PC-3 (cell line): ENCODE measurements at regions not wholly inside any gene's neighbourhood (a gene's known extent, or its start where the extent isn't known, plus 50 kb on each side); places are given as distances from the start of the nearest gene placed in this dataset.

Experiments
- ATAC-seq: fragments of 200-7000 bp; cut with Tn5 transposase; 2 replicates; pipeline ENCODE4 v1.9.1; 2020; ENCODE audit warnings: mild to moderate bottlenecking, moderate library complexity
- BruUV-seq: library from RNA; stranded (reverse); fragments of 400-500 nt; replicated peaks from 2 replicates; lab custom pipeline; 2021; lab: Mats Ljungman, UMichigan
- CTCF ChIA-PET: fragments of 300-600 bp; sonication (Branson Sonifier 250); formaldehyde crosslinking; loops from one replicate; lab custom pipeline; 2022; ENCODE audit warnings: antibody characterized with exemption; lab: Charles Lee
- POLR2A ChIA-PET: fragments of 300-600 bp; sonication (Branson Sonifier 250); formaldehyde crosslinking; loops from one replicate; lab custom pipeline; 2022; ENCODE audit warnings: antibody characterized with exemption; ENCODE audit not compliant: unreplicated experiment; lab: Charles Lee
- DNase-seq: peaks from one replicate; pipeline ENCODE4 v3.0.0-alpha.2; 2015
- H2AFZ ChIP-seq: fragments of 300-600 bp; sonication (generic); 2 replicates; pipeline ENCODE4 v1.6.0; 2016; ENCODE audit warnings: antibody characterized with exemption, low read length
- H3F3A ChIP-seq: fragments of 300-600 bp; sonication (generic); one replicate; pipeline ENCODE4 v1.6.0; 2017; ENCODE audit warnings: antibody characterized with exemption, low read length, control low read depth, mild to moderate bottlenecking; ENCODE audit not compliant: unreplicated experiment
- H3K27ac ChIP-seq: fragments of 300-600 bp; sonication (generic); 2 replicates; pipeline ENCODE4 v1.5.1; 2016; ENCODE audit warnings: mild to moderate bottlenecking, low read length
- H3K27me3 ChIP-seq: fragments of 300-600 bp; sonication (generic); 2 replicates; pipeline ENCODE4 v1.6.1; 2016; ENCODE audit warnings: low read length, mixed read lengths
- H3K36me3 ChIP-seq: fragments of 300-600 bp; sonication (generic); 2 replicates; pipeline ENCODE4 v1.6.1; 2016; ENCODE audit warnings: low read depth, mixed run types, low read length, mixed read lengths
- H3K4me1 ChIP-seq: fragments of 300-600 bp; sonication (generic); 2 replicates; pipeline ENCODE4 v1.5.1; 2016; ENCODE audit warnings: low read length; ENCODE audit not compliant: insufficient read depth
- H3K4me2 ChIP-seq: fragments of 300-600 bp; sonication (generic); 2 replicates; pipeline ENCODE4 v1.6.0; 2016; ENCODE audit warnings: low read length
- H3K4me3 ChIP-seq: fragments of 300-600 bp; sonication (generic); 2 replicates; pipeline ENCODE4 v1.5.1; 2016; ENCODE audit warnings: mild to moderate bottlenecking, low read length, mixed read lengths
- H3K79me2 ChIP-seq: fragments of 300-600 bp; sonication (generic); 2 replicates; pipeline ENCODE4 v1.6.1; 2017; ENCODE audit warnings: low read length, mixed read lengths
- H3K9ac ChIP-seq: fragments of 300-600 bp; sonication (generic); 2 replicates; pipeline ENCODE4 v1.6.0; 2016; ENCODE audit warnings: mild to moderate bottlenecking, low read length
- H3K9me2 ChIP-seq: fragments of 300-600 bp; sonication (generic); replicated peaks from 2 replicates; pipeline ENCODE4 v1.6.1; 2016; ENCODE audit warnings: mixed run types, low read length, mixed read lengths
- H3K9me3 ChIP-seq: fragments of 300-600 bp; sonication (generic); 2 replicates; pipeline ENCODE4 v1.6.1; 2016; ENCODE audit warnings: low read length, mixed read lengths
- H4K20me1 ChIP-seq: fragments of 300-600 bp; sonication (generic); 2 replicates; pipeline ENCODE4 v1.6.1; 2016; ENCODE audit warnings: low read length, mixed read lengths
- EZH2 ChIP-seq: fragments of 300-600 bp; sonication (generic); IDR thresholded peaks from one replicate; pipeline ENCODE4 v1.6.1; 2017; ENCODE audit warnings: antibody characterized with exemption, mild to moderate bottlenecking, low read length; ENCODE audit not compliant: unreplicated experiment
- EZH2phosphoT487 ChIP-seq: fragments of 300-600 bp; sonication (generic); IDR thresholded peaks from 2 replicates; pipeline ENCODE4 v1.6.1; 2018; ENCODE audit warnings: mild to moderate bottlenecking, antibody characterized with exemption, low read length, borderline replicate concordance
- intact Hi-C: fragments of 100-400 bp; cut with micrococcal nuclease; formaldehyde crosslinking; loops from 2 replicates; pipeline ENCODE4 v1.9.0; 2023
- TF ChIP-seq, protein P1 (sequence below): fragments of 300-600 bp; sonication (generic); conservative IDR thresholded peaks from 2 replicates; pipeline ENCODE4 v1.5.1; 2017; ENCODE audit warnings: antibody characterized with exemption, low read depth, mild to moderate bottlenecking, low read length

DNA sequence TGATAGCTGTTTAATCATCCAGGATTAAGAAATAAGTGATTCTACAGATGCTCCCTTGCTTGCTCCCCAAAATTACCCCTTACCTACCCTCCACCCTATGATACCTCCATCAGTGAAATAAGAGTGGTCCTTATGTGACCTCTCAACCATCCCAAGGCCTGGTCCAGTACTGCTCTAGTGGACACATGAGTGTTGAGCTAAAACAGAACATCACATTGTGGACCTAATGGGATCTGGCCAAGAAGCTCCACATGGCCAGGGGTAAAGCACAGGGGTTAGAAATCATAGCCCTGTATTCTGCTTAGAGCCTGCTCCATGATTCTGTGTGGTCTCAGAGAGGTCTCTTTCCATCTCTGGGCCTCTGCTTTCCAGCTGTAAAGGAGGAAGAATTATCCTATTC is 355.6 kb downstream of the TNS1 start:
- no peak for ATAC-seq
- no peaks in the 10 kb centered on the region for H3K79me2 ChIP-seq
- no peak for TF ChIP-seq EZH2phosphoT487
- peaks cover under 1% of the 10 kb centered on the region; the same call in 1 of the 2 replicates for H3K4me1 ChIP-seq
- no peak for DNase-seq
- H3K4me2 ChIP-seq: no peak overlapping the region
- BruUV-seq: no TSS peak
- H3K36me3 ChIP-seq: no peaks in the 10 kb centered on the region
- H4K20me1 ChIP-seq: no peaks in the 10 kb centered on the region
- H2AFZ ChIP-seq: no peak overlapping the region
- no peaks in the 10 kb centered on the region; the same call in 1 of the 2 replicates for H3K27me3 ChIP-seq
- H3K9me2 ChIP-seq: no peaks in the 10 kb centered on the region
- intact Hi-C loops: no loop called here
- no peak overlapping the region for H3K4me3 ChIP-seq
- H3K27ac ChIP-seq: no peak overlapping the region
- H3F3A ChIP-seq: no peaks in the 10 kb centered on the region
- POLR2A ChIA-PET: no interaction called here
- CTCF ChIA-PET: no interaction called here
- H3K9ac ChIP-seq: no peak overlapping the region
- no peaks in the 10 kb centered on the region for H3K9me3 ChIP-seq

DNA sequence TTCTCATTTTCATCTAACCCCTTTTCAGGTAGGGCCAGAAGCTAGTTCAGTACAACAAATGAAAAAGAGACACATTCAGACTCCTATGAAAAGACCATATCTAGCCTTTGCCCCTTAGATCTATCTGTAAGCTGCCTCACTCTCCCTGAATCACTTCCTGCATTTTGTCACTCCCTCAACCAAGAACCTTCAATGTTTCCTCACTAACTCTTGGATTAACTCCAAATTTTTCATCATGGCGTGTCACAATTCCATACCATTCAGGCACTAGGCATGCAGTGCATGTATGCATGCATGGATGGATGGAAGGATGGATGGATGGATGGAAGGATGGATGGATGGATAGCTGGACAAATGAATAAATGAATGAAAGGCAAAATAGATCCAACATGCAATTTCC is 356.9 kb downstream of the TNS1 start:
- DNase-seq: peak; percentile 62
- H3K4me3 ChIP-seq: no peak overlapping the region
- POLR2A ChIA-PET: no interaction called here

DNA sequence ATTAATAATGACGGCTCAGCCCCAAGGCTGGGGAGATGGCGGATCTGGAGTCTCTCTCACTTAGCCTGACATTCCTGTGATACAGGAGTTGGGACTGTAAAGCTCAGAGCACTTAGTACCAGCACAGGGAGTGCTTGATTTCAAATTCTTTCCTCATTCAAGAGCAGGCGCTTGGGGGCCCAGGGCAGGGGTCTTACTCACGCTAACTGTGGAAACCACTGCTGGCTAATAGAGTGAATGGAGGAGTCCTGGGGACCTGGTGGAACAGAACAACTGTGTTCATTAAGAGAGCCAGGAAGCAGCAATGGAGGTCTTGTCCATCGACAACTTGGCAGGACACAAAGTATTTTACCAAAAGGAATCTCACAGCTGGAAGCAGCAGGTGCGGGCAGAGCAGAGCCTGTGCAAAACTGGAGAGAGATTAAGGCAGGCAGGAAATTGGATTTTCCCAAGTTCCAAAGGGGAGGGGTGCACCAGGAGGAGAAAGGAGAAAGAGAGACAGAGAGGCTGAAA is 358.9 kb downstream of the TNS1 start:
- CTCF ChIA-PET: no interaction called here
- no peak overlapping the region for H3K4me3 ChIP-seq
- no peak for ATAC-seq
- H3K4me1 ChIP-seq: no peaks in the 10 kb centered on the region
- no peaks in the 10 kb centered on the region for H3F3A ChIP-seq
- no peaks in the 10 kb centered on the region for H3K79me2 ChIP-seq
- no TSS peak for BruUV-seq
- intact Hi-C loops: no loop called here
- H3K9ac ChIP-seq: no peak overlapping the region
- no peak overlapping the region for H3K4me2 ChIP-seq
- DNase-seq: no peak
- peaks cover 5% of the 10 kb centered on the region; the same call in 1 of the 2 replicates for H3K27me3 ChIP-seq
- no peak overlapping the region for H3K27ac ChIP-seq
- no peaks in the 10 kb centered on the region for H3K36me3 ChIP-seq
- TF ChIP-seq, protein P1, sequence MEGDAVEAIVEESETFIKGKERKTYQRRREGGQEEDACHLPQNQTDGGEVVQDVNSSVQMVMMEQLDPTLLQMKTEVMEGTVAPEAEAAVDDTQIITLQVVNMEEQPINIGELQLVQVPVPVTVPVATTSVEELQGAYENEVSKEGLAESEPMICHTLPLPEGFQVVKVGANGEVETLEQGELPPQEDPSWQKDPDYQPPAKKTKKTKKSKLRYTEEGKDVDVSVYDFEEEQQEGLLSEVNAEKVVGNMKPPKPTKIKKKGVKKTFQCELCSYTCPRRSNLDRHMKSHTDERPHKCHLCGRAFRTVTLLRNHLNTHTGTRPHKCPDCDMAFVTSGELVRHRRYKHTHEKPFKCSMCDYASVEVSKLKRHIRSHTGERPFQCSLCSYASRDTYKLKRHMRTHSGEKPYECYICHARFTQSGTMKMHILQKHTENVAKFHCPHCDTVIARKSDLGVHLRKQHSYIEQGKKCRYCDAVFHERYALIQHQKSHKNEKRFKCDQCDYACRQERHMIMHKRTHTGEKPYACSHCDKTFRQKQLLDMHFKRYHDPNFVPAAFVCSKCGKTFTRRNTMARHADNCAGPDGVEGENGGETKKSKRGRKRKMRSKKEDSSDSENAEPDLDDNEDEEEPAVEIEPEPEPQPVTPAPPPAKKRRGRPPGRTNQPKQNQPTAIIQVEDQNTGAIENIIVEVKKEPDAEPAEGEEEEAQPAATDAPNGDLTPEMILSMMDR: no peak
- TF ChIP-seq EZH2: no peak
- no peak for TF ChIP-seq EZH2phosphoT487
- no peaks in the 10 kb centered on the region for H4K20me1 ChIP-seq
- H2AFZ ChIP-seq: no peak overlapping the region
- POLR2A ChIA-PET: no interaction called here
- no peaks in the 10 kb centered on the region for H3K9me3 ChIP-seq
- no peaks in the 10 kb centered on the region for H3K9me2 ChIP-seq

More for the DNA sequence above, 356.9 kb downstream of the TNS1 start:
- Histone ChIP-seq H4K20me1 (no peaks in the 10 kb centered on the region), H3K27me3 (peaks cover 5% of the 10 kb centered on the region; the same call in 1 of the 2 replicates), H3K27ac (no peak overlapping the region), H3F3A (no peaks in the 10 kb centered on the region), H3K4me1 (no peaks in the 10 kb centered on the region), H3K9me2 (no peaks in the 10 kb centered on the region), H3K4me2 (no peak overlapping the region), H3K79me2 (no peaks in the 10 kb centered on the region), H3K36me3 (no peaks in the 10 kb centered on the region), H2AFZ (no peak overlapping the region), H3K9ac (no peak overlapping the region), H3K9me3 (no peaks in the 10 kb centered on the region)
- ATAC-seq: no peak
- no TSS peak for BruUV-seq
- CTCF ChIA-PET: no interaction called here
- intact Hi-C loops: no loop called here
- no peak for TF ChIP-seq EZH2
- TF ChIP-seq EZH2phosphoT487: no peak
- TF ChIP-seq, protein P1: no peak
